ENCODE measurements at regions not wholly inside any gene's neighbourhood (a gene's known extent, or its start where the extent isn't known, plus 50 kb on each side); places are given as distances from the start of the nearest gene placed in this dataset.
"Not testable (repeated sequence)": the region's sequence is repeated elsewhere in the genome, so short reads cannot be mapped to it uniquely, and the experiment has no call there.

GRCh38 chr3:163261618-163262017, 1765.0 kb downstream of the OTOL1 start:
- DNase-seq: no peak

DNA sequence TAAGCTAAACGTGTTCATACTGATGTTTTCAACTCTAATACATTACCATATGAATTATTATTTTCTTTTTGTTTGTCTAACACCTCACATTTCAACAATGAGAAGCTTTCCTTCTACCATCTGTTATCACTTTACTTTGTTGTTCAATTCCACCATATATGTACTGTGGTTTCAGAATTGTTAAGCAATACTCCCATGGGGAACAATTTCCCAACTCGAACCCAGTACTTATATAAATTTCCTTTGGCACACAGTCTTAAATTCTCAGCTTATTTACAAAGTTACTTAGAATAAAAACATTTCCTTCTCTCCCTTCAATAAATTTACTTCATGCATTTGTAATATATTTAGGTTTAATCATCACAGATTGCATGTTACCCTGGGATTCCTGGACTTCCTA, 1764.4 kb downstream of the OTOL1 start:
- no peak for DNase-seq

GRCh38 chr3:163218336-163218735, 1721.7 kb downstream of the OTOL1 start:
- no peak for DNase-seq

- DNase-seq: no peak
Measured at GRCh38 chr3:163213838-163214237, 1717.2 kb downstream of the OTOL1 start.

- no peak for DNase-seq
Measured at GRCh38 chr3:163196815-163197374, 1700.3 kb downstream of the OTOL1 start.

DNA sequence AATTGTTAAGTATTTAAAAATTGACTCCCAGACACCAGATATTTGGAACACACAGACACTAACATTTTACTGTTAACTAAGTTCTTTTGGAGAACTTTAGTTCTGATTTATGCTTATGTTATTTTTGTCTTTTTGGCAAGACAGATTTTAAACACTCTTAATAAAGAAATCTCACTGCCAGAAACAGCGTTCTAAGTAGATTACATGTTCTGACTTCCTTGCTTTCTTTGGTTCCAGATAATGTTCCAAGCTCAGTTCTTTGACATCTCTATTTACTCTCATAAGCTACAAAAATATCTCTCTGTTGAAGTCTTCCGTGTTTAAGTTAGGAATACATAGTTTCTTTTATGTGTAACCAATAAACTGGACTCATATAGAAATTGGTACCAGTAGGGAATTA, 1699.6 kb downstream of the OTOL1 start:
- no peak for DNase-seq

DNA sequence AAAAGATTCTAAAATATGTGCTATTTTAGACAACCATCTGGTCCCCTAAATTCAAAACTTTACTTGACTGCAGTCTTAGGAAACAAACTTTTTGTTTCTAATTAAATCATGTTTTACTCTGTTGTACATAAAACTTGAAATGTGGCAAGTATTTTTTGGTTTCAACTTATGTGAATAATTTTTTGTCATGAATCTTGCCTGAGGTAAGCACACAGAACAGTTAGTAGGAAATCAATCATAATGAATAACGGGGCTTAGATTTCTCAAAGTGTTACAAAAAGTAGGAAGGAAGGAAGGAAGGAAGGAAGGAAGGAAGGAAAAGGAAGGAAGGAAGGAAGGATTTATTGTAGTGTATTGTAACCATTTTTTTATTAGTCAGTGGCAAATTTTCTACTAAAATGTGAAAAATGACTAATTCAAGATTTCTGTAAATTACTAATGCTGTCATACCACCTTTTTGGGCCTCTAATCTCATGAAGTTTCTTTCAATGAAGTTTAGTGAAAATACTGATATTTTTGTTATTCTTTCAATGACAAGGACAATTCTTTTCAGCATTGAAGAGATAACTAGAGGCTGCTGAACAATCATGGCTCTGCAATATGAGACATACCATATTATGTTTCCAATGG, 1689.2 kb downstream of the OTOL1 start:
- DNase-seq: no peak

DNA sequence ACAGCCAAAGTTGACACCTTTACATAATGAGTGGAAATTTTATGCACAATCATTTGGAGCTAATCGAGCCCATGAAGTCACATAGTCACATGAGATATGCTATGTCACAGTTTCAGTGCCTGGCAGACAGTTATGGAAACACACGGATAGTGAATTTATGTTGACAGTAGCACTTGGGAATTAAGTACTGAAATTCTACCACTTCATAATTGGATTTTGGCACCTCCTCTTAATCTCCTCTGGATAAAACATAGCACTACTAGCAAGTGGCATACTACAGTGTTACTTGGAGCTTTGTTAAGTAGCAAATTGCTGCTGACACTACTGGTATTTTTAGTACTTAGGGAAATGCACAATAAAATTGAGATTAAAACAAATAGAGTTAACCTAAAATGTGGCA, 1679.4 kb downstream of the OTOL1 start:
- no peak for DNase-seq

- not testable (repeated sequence) for DNase-seq
Measured at GRCh38 chr3:163172513-163172912, 1675.9 kb downstream of the OTOL1 start.

DNA sequence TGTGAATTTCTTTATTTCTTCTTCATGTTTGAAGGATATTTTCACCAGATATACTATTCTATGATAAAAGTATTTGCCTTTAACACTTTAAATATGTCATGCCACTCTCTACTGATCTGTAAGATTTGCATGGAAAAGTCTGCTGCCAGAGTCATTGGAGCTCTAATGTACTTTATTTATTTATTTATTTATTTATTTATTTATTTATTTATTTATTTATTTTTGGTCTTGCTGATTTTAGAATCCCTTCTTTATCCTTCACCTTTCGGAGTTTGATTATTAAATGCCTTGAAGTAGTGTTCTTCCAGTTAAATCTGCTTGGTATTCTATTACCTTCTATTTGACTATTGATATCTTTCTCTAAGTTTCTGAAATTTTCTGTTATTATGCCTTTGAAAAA, 1669.6 kb downstream of the OTOL1 start:
- DNase-seq: no peak

DNA sequence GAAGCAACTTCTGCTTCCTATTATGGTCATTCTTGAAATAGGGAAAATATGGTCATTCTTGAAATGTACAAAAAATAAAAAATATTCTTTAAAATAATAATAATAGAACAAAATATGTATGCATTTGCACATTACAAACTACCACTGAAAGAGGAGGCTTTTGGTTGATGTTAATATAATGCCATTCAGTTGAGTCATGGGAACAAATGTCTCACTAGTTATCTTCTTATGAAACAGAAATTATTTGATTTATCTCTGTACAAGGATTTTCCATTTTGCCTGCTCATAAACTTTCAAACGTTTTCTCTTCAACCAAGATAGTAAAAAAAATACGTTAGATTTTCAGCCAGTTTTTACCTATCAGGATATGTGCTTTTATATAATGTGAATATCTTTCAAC, 1662.7 kb downstream of the OTOL1 start:
- no peak for DNase-seq

DNA sequence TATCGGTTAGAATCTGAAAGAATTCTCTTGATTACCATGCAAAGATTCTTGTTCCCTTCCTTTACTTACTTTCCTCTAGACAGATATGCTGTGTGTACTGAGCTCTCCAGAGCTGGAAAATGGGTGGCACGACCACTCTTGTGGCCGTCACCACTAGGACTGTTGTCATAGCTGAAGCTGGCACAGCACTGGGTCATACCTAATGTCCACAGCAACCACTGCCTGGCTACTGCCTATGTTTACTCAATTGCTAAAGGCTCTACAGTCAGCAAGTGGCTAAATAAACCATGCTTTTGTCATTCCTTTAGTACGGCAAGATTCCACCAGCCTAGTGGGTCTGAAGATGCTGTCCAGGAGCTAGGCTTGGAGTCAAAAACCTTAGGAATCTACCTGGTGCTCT, 1643.0 kb downstream of the OTOL1 start:
- no peak for DNase-seq

GRCh38 chr3:163138258-163138657, 1641.7 kb downstream of the OTOL1 start:
- DNase-seq: no peak

DNA sequence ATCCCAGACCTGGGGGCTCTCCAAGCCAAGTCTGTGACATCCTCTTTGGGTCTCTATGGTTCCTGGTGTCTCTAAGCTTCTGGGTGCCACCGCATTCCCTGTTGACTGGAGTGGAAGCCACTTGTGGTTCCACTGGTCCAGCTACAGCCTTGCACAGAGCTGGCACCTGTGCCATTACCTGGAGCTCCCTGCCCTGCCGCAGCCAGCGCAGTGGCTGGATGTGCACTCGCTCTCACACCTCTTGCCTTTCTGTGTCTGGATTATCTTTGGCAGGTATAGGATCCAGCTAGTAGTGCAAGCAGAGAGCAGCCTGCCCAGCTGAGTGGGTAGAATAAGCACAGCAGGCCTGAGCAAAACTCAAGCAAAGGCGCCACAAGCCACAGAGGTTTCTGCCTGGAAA, 1635.5 kb downstream of the OTOL1 start:
- DNase-seq: no peak

GRCh38 chr3:163129287-163129686, 1632.7 kb downstream of the OTOL1 start:
- DNase-seq: no peak

- no peak for DNase-seq
Measured at GRCh38 chr3:163126115-163126514, 1629.5 kb downstream of the OTOL1 start.

Data from amygdala (tissue), 56 donors.